CD14-positive monocyte (primary cell): ENCODE measurements at regions not wholly inside any gene's neighbourhood (a gene's known extent, or its start where the extent isn't known, plus 50 kb on each side); places are given as distances from the start of the nearest gene placed in this dataset.

Source experiments
- DNase-seq, 3 donors: peaks; one replicate each; pipeline ENCODE4 v3.0.0-alpha.2; 2011 to 2022
- H2AFZ ChIP-seq: 2 replicates; pipeline ENCODE4 v1.6.0; 2012; ENCODE audit warnings: mild to moderate bottlenecking, low read depth, low read length, inconsistent platforms; ENCODE audit not compliant: insufficient read depth, poor library complexity, severe bottlenecking
- H3K27ac ChIP-seq, 2 donors: 1 replicate in 1 of 2; 2 replicates in 1 of 2; pipeline ENCODE4 v1.5.1; 2012 to 2013; ENCODE audit warnings: low read length in 2 of 2, control low read depth in 1 of 2, inconsistent platforms in 1 of 2, low read depth in 1 of 2, mild to moderate bottlenecking in 1 of 2
- H3K27me3 ChIP-seq, 2 donors: one replicate each; pipeline versions ENCODE4 v1.6.0 to v1.6.1; 2011 to 2013; ENCODE audit warnings: low read length in 2 of 2; ENCODE audit not compliant: control insufficient read depth in 2 of 2, insufficient read depth in 2 of 2
- H3K36me3 ChIP-seq, 2 donors: replicated peaks in 1 of 2; 1 replicate in 1 of 2; 2 replicates in 1 of 2; pipeline versions ENCODE4 v1.5.1 to v1.6.1; 2012 to 2013; ENCODE audit warnings: low read length in 2 of 2, control low read depth in 1 of 2, inconsistent platforms in 1 of 2, mild to moderate bottlenecking in 1 of 2; ENCODE audit not compliant: insufficient read depth in 2 of 2, control insufficient read depth in 1 of 2
- H3K4me1 ChIP-seq, 2 donors: 1 replicate in 1 of 2; 2 replicates in 1 of 2; pipeline versions ENCODE4 v1.5.1 to v1.6.1; 2012 to 2013; ENCODE audit warnings: low read length in 2 of 2, control low read depth in 1 of 2, inconsistent platforms in 1 of 2, mild to moderate bottlenecking in 1 of 2, moderate library complexity in 1 of 2; ENCODE audit not compliant: insufficient read depth in 2 of 2, control insufficient read depth in 1 of 2
- H3K4me2 ChIP-seq: replicated peaks from 2 replicates; pipeline ENCODE3; 2012; ENCODE audit warnings: low read length, moderate library complexity, mild to moderate bottlenecking; ENCODE audit not compliant: poor library complexity, severe bottlenecking; ENCODE audit errors: extremely low read depth
- H3K4me3 ChIP-seq, 3 experiments: fragments of 200-600 bp in 1 of 3; sonication (generic) in 1 of 3; replicated peaks in 1 of 3; 1 replicate in 2 of 3; 2 replicates in 1 of 3; pipeline ENCODE4 v1.5.1; 2011 to 2013; ENCODE audit warnings: low read length in 3 of 3, mild to moderate bottlenecking in 3 of 3, control low read depth in 2 of 3, low read depth in 2 of 3, inconsistent platforms in 1 of 3, moderate library complexity in 1 of 3
- H3K79me2 ChIP-seq: 2 replicates; pipeline ENCODE4 v1.6.0; 2012; ENCODE audit warnings: mild to moderate bottlenecking, control low read depth, inconsistent platforms, low read length, moderate library complexity; ENCODE audit not compliant: insufficient read depth
- H3K9ac ChIP-seq: 2 replicates; pipeline ENCODE4 v1.6.0; 2017; ENCODE audit warnings: low read length, mild to moderate bottlenecking; ENCODE audit not compliant: insufficient read depth, poor library complexity, severe bottlenecking
- H3K9me3 ChIP-seq, 2 donors: replicated peaks in 1 of 2; 1 replicate in 1 of 2; 2 replicates in 1 of 2; pipeline versions ENCODE4 v1.5.1 to v1.6.1; 2012 to 2013; ENCODE audit warnings: low read length in 2 of 2, control low read depth in 1 of 2; ENCODE audit not compliant: control insufficient read depth in 1 of 2, insufficient read depth in 1 of 2
- H4K20me1 ChIP-seq: 2 replicates; pipeline ENCODE4 v1.6.0; 2012; ENCODE audit warnings: mild to moderate bottlenecking, low read length, control low read depth, moderate library complexity; ENCODE audit not compliant: insufficient read depth
- H3K27ac Mint-ChIP-seq, 7 donors: one replicate each; pipeline ENCODE4 v1.8.0; 2020; ENCODE audit warnings: mild to moderate bottlenecking in 7 of 7, mixed read lengths in 7 of 7, moderate library complexity in 6 of 7, inconsistent platforms in 2 of 7
- H3K27me3 Mint-ChIP-seq, 3 donors: one replicate each; pipeline ENCODE4 v1.8.0; 2021 to 2022; ENCODE audit warnings: low read depth in 3 of 3, mild to moderate bottlenecking in 3 of 3, mixed read lengths in 3 of 3, moderate library complexity in 3 of 3, inconsistent platforms in 1 of 3
- H3K36me3 Mint-ChIP-seq, 2 donors: one replicate each; pipeline ENCODE4 v1.8.0; 2020; ENCODE audit warnings: mixed read lengths in 2 of 2, inconsistent platforms in 1 of 2, mild to moderate bottlenecking in 1 of 2
- H3K4me1 Mint-ChIP-seq: one replicate; pipeline ENCODE4 v1.8.0; 2020; ENCODE audit warnings: mild to moderate bottlenecking, mixed read lengths
- H3K4me3 Mint-ChIP-seq, 2 donors: one replicate each; pipeline ENCODE4 v1.8.0; 2020; ENCODE audit warnings: mild to moderate bottlenecking in 2 of 2, mixed read lengths in 2 of 2, moderate library complexity in 1 of 2
- H3K9me3 Mint-ChIP-seq, 7 donors: one replicate each; pipeline ENCODE4 v1.8.0; 2020 to 2022; ENCODE audit warnings: mixed read lengths in 7 of 7, mild to moderate bottlenecking in 6 of 7, moderate library complexity in 6 of 7, inconsistent platforms in 2 of 7
- WGBS: methylation state at CpG from one replicate; pipeline ENCODE4 v1.1.5; 2013; ENCODE audit warnings: missing lambda C conversion rate; ENCODE audit not compliant: insufficient coverage; 5-methylcytosine and 5-hydroxymethylcytosine counted together
- intact Hi-C, 2 donors: fragments of 100-400 bp; cut with micrococcal nuclease; formaldehyde crosslinking; loops; one replicate each; pipeline versions ENCODE4 v1.15.0 to v1.15.1; 2023
- TF ChIP-seq, protein P1 (sequence below): fragments of 200-600 bp; IDR thresholded peaks from one replicate; pipeline ENCODE4 v1.8.0; 2022; ENCODE audit warnings: antibody characterized with exemption, mild to moderate bottlenecking

DNA sequence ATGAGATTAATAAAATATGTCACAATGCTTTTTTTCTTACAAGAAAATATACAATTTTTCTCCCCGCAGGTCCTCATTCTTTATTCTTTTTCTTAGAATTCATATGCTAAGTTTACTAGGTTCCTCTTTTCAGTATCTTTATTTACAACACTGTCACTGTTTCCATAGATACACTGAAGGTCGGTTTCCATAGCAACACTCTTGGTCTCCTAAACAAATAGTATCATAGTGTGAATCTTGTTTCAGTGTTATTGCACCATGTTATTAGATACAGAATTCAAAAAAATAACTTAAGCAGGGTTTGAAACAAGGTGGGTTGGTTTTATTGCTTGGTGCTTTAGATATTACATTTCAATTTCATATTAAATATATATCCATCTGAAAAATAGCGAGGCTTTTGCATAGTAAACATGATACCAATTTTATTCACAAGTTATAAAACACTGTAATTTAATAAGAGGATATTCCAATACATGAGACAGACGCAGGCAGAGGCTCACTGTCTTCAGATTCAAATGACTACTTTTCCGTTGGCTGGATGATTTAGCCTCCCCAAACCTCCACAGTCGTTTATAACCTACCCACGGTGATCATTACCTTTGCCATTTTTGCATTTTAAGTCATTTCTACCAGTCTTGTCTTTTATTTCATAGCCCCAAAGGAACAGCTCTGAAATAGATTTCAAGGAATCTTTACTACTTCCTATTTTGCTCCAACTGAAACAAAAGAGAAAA is 88.9 kb upstream of the KLF6 start:
- peak overlapping the region; percentile 58 to 91 for H3K27ac ChIP-seq
- H3K36me3 Mint-ChIP-seq: peaks cover 0 to 3% of the 10 kb centered on the region in 2 donors
- no peaks in the 10 kb centered on the region for H3K36me3 ChIP-seq
- no peaks in the 10 kb centered on the region for H3K27me3 ChIP-seq
- H3K9me3 ChIP-seq: no peaks in the 10 kb centered on the region
- H3K9me3 Mint-ChIP-seq: no peaks in the 10 kb centered on the region
- peaks cover 0 to 1% (median 0%) of the 10 kb centered on the region in 3 donors for H3K27me3 Mint-ChIP-seq
- no peaks in the 10 kb centered on the region for H3K79me2 ChIP-seq
- H3K4me3 ChIP-seq: no peak overlapping the region
- H3K9ac ChIP-seq: peak overlapping the region; percentile 59
- peak overlapping the region in 1 of 2 donors; percentile 67 for H3K4me3 Mint-ChIP-seq
- H3K4me1 Mint-ChIP-seq: peaks cover 49% of the 10 kb centered on the region
- peak overlapping the region; percentile 93 to 99 (median 97) for H3K27ac Mint-ChIP-seq
- H3K4me2 ChIP-seq: peak overlapping the region; percentile 32
- WGBS: 79% methylated on average over 4 of the region's 7 CpGs
- H3K4me1 ChIP-seq: peaks cover 52 to 62% of the 10 kb centered on the region in 2 donors
- H2AFZ ChIP-seq: no peak overlapping the region
- DNase-seq: peak; percentile 92 to 99 (median 95)
- no peaks in the 10 kb centered on the region for H4K20me1 ChIP-seq
- intact Hi-C loops: loop anchor here in 1 of 2 donors (1.0 to 2.0 kb wide), 3 partner anchors 19 to 91 kb away; no protein-coding TSS in a partner anchor
- TF ChIP-seq, protein P1, sequence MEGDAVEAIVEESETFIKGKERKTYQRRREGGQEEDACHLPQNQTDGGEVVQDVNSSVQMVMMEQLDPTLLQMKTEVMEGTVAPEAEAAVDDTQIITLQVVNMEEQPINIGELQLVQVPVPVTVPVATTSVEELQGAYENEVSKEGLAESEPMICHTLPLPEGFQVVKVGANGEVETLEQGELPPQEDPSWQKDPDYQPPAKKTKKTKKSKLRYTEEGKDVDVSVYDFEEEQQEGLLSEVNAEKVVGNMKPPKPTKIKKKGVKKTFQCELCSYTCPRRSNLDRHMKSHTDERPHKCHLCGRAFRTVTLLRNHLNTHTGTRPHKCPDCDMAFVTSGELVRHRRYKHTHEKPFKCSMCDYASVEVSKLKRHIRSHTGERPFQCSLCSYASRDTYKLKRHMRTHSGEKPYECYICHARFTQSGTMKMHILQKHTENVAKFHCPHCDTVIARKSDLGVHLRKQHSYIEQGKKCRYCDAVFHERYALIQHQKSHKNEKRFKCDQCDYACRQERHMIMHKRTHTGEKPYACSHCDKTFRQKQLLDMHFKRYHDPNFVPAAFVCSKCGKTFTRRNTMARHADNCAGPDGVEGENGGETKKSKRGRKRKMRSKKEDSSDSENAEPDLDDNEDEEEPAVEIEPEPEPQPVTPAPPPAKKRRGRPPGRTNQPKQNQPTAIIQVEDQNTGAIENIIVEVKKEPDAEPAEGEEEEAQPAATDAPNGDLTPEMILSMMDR: no peak

DNA sequence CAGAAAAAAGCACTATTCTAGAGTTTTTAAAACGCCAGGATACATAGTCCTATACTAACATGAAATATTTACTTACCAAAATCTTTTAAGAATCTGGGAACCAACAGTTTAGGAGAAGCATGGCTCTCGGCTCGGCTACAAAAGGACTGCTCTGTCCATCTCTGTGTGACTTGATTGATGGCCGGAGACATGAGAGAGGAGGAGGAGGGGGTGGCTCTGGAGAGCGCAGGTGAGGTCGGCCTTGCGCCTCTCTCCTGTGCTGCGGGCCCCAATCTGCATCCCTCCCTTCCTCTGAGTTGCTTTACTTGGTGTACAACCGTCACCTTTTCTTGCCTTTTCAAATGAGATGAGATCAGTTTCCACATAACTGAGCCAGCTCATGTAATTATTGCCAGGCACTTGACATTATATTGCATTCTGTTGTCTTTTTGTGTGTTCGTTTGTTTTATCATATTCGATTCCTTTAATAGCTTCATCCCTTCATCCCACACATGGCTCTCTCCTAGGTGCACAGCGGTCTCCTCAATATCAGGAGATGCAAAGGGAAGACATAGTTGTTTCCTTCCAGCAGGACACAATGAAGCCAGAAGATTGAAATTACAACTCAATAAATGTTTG is 87.8 kb upstream of the KLF6 start:
- TF ChIP-seq, protein P1: no peak
- peak overlapping the region in 1 of 2 donors; percentile 91 for H3K27ac ChIP-seq
- Mint-ChIP-seq H3K27ac (peak overlapping the region; percentile 93 to 99 (median 97)), H3K4me3 (no peak overlapping the region), H3K27me3 (peaks cover 0 to 1% (median 0%) of the 10 kb centered on the region in 3 donors), H3K9me3 (no peaks in the 10 kb centered on the region), H3K4me1 (peaks cover 45% of the 10 kb centered on the region), H3K36me3 (peaks cover 0 to 3% of the 10 kb centered on the region in 2 donors)
- peak in 1 of 3 donors; percentile 3 for DNase-seq
- no peaks in the 10 kb centered on the region for H3K79me2 ChIP-seq
- H4K20me1 ChIP-seq: no peaks in the 10 kb centered on the region
- peaks cover 49 to 54% of the 10 kb centered on the region in 2 donors for H3K4me1 ChIP-seq
- H3K27me3 ChIP-seq: no peaks in the 10 kb centered on the region
- H3K36me3 ChIP-seq: no peaks in the 10 kb centered on the region
- intact Hi-C loops: loop anchor here in 1 of 2 donors (1.0 to 2.0 kb wide), 2 partner anchors 18 to 90 kb away; no protein-coding TSS in a partner anchor
- 100% methylated on average over 1 of the region's 12 CpGs for WGBS
- H3K9ac ChIP-seq: peak overlapping the region; percentile 59
- no peak overlapping the region for H2AFZ ChIP-seq
- H3K4me2 ChIP-seq: no peak overlapping the region
- H3K9me3 ChIP-seq: no peaks in the 10 kb centered on the region
- no peak overlapping the region for H3K4me3 ChIP-seq
